Amygdala (tissue), 56 donors: ENCODE measurements at regions not wholly inside any gene's neighbourhood (a gene's known extent, or its start where the extent isn't known, plus 50 kb on each side); places are given as distances from the start of the nearest gene placed in this dataset.

ENCODE experiments used
- DNase-seq, 56 donors: peaks; one replicate each; lab custom pipeline; 2025; lab: John Stamatoyannopoulos, UW

DNA sequence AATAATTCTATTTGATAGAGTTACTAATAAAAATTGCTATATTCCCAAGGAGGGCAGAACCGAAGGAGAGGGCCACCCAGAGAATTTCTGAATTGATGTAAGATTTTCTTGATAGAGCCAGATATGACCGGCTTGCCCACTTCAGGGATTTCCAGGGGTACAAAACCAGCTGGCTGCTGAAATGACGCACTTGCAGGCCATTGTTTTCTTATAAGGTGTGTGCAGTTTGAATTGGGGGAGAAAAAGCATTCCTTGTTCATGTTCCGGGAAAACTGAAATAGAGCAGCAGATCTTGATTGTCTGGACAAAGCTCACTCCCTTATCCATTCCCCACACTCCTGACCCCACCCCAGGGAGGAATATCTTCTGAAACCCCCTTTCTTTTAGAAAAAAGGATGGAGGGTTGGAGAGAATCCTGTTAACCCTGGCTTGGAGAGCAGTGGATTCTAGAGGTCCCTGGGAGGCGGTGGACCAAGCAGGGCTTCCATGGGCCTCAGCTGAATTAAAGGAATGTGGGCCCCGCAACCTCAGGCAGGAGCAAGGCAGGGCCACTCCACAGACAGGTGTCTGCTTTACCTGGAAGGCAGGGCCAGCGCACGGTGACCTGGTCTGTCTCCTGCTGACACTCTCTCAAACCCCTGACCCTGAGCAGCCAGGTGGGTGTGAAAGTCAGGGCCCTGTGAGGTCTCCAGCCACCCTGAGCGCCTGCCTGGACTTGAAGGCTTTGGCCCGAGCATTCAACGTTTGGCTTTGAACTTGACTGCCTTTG is 96.4 kb downstream of the TMEM170B start:
- no peak for DNase-seq

DNA sequence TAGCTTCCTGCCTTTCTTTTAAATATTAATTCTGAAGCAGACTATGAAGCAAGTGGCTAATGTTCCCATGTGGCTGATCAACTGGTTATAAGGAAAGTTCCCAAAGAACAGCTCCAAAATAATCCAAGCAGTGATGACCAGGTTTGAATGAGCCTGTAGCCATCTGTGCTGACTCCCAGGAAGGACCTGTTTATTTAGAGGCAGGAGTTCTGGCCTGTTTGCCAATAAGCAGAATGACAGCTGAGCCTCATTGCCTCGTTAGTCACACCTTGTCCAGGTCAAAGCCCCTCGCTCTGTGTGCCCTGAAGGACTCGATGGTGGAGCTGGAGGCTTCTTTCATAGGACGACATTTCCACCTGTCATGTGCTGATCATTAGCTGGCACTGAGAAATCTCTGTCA is 97.4 kb downstream of the TMEM170B start:
- no peak for DNase-seq

DNA sequence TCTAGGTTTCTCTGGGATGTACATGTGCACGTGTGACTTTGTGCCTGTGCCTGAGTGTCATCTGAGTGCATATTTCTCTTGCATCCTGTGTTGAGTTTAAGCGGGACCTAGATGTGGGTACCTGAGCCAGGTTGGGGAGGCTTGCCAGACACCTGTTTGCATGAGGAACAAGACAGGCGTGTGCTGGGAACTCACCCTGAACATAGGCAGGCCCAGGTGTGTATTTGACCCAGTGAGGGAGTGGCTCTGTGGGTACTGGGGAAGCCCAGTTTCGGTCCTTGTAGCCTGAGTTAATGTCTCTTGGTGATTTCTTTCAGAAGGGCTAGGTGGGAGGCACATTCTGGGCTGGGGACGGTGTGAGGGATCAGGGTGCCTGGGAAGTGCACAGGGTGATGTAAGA is 98.6 kb downstream of the TMEM170B start:
- no peak for DNase-seq

DNA sequence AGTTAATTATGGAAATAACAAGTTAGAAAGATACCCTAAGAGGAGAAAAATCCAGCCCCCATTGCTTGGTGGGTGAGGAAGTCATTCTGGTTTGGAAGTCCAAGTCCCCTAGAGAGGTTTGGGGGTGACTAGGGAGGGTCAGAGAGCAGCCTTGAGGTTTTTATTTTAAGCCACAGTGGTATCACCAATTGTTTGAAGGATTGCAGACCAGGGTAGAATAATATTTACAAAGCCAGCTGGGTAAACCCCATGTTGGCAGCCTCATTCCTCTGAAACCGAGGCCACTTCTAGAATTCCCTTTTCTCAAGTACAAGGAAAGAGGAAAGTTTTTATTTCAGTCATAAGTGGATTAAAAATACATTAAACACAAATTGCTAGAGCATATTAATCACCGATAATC is 99.7 kb downstream of the TMEM170B start:
- no peak for DNase-seq

DNA sequence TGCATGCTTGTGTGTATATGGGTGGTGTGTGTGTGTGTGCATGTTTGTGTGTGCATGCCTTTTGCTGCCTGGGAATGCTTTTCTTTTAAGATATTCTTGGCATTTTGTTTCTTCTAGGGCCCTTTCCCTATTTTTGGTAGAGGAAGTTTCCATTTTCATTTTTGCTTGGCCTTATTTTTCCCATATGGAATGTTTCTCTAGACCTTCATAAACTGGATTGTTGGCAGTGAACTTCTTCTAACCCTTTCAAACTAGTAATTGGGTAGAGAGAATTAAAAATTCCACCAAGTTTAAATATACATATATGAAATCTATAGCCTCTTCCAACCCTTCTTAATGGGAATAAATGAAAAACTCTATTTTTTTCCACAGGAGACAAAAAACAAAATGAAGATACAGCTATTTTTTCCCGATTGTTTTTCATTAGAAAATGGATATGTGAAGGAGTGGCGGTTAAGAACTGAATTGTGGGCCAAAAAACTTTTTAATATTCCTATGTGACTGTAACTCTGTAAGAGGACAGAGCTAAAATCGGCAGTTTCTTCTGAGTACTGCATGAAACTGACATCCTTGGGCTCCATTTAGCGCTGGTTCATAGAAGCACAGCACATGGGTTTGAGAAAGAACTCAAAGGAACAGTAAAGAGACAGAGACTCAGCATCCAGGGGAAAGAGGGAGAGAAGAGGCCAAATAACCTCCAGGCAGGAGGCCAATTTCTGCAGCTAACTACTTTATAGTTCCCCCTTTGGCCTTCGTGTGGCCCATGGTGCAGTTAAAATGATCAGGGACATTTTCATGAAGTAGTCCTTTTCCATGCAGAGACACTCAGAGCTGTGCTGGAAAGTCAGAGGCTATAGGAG is 102.1 kb downstream of the TMEM170B start:
- no peak for DNase-seq

DNA sequence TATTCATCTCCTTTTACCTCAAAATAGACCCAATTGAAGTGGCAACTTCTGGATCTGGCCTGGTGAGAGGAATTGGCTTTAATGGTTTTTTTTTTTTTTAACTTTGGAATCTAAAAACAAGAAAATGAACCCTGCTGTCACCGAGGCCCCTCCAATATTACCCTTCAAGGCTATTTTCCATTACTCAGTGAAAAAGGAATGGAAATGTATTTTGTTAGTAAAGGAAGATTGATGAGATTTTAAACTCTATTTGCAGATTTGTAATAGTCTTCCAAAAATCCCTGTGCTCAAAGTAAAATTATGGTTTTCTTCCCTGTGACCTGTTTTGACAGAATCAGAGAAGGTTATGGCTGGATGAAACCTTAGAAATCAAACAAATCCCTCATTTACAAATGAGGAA is 102.9 kb downstream of the TMEM170B start:
- DNase-seq, result no peak

DNA sequence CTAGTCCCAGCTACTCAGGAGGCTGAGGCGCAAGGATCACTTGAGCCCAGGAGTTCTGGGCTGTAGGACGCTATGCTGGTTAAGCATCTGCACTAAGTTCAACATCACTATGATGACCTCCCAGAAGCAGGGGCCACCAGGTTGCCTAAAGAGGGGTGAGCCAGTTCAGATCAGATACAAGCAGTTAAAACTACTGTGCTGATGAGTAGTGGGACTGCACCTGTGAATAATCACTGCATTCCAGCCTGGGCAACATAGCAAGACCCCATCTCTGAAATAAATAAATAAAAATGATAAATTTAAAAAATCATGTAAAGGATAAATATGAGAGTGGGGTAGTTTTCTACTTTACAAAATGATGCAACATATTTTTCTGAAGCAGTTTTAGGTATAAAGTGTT is 106.5 kb downstream of the TMEM170B start:
- no peak for DNase-seq

DNA sequence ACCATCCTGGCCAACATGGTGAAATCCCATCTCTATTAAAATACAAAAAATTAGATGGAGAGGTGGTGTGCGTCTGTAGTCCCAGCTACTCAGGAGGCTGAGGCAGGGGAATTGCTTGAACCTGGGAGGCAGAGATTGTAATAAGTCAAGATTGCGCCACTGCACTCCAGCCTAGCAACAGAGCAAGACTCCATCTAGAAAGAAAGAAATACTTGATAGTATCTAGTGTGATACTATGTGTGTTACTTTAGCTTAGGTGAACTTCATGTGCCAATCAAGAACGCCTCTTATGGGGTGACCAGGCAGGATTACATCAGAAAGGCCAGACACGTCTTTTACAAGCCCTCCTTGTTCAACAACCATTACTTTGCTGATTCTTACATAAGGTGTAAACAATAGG is 107.1 kb downstream of the TMEM170B start:
- DNase-seq, result no peak

DNA sequence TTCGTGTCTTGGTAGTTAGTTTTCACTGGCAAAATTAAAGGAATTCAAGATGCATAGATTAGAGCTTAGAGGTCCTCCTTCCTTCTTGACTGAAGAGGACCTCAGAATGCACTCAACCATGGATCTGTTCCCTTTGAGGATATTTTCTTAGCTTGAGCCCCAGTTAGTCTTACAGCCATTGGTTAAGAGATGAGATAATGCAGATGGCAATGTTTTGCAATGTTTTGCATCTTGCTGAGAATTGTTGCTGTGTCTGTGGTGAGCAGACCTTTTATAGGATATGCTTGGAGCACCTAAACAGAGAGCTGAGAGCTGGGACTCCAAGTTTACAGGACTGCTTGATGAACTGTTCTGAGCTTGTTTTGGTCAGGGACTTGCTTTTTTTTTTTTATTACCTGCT is 107.5 kb downstream of the TMEM170B start:
- DNase-seq, result no peak

DNA sequence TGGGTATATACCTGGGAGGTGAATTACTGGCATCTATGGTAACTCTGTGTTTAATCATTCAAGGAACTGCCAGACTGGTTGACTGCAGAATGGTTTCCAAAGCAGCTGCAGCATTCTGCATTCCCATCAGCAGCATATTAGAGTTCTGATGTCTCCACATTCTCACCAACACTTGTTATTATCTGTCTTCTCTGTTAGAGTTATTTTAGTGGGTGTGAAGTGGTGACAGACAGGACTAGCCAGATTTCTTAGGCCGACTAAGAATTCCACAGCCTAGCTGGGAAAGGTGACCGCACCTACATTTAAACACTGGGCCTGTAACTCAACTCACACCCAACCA is 110.9 kb downstream of the TMEM170B start:
- no peak for DNase-seq

DNA sequence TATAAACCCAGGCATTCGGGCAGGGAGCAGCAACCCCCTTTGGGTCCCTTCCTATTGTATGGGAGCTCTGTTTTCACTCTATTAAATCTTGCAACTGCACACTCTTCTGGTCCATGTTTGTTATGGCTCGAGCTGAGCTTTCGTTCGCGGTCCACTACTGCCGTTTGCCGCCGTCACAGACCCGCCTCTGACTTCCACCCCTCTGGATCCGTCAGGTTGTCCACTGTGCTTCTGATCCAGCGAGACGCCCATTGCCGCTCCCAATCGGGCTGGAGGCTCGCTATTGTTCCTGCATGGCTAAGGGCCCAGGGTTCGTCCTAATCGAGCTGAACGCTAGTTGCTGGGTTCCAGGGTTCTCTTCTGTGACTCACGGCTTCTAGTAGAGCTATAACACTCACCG is 111.3 kb downstream of the TMEM170B start:
- DNase-seq, result no peak

DNA sequence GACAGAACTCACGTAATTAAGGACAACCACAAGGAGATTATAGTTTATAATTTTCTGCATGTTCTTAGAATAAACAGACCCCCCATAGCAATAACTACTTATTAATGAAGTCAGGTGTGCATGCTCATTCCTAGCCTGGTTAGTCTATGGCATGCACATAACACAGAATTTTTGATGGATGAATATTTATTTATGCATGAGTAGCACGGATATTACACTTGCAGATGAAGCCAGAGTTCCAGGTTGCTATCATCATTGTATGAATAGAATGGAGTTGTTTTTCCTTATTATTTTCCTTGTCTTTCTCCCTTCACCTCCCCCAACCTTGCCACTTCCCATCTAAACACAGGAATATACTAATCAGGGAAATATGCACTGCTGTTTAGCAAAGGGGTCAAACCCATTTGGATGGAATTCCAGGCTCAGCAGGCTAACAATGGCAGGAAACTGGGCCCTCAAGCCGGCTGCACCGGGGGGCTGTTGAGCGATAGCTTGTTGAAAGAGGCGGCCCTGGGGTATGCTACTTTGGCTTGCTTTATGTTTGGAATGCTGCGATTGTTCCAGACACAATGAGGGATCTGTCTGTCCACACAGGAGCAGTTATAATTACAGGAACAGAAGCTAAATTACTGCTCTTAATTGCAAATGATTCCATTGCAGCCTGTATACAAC is 112.6 kb downstream of the TMEM170B start:
- DNase-seq, result no peak

DNA sequence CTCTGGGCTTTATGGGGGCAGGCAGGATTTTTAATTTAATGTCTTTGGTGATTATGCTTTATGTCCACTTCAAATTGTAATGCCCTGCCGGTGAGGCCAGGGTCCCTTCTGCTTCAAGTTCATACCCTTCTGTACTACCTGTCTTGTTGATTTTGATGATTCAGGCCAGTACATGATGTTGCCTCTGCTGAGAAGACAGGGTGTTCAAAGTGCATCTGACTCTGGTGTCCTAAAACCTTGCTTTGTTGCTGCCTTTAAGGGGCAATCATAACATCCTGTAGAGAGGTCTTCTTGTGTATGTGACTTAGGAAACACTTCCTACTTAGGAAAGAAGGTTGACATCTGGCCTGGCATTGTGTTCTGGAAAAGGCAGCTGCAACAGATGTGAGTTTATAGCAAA is 113.2 kb downstream of the TMEM170B start:
- DNase-seq, result no peak

DNA sequence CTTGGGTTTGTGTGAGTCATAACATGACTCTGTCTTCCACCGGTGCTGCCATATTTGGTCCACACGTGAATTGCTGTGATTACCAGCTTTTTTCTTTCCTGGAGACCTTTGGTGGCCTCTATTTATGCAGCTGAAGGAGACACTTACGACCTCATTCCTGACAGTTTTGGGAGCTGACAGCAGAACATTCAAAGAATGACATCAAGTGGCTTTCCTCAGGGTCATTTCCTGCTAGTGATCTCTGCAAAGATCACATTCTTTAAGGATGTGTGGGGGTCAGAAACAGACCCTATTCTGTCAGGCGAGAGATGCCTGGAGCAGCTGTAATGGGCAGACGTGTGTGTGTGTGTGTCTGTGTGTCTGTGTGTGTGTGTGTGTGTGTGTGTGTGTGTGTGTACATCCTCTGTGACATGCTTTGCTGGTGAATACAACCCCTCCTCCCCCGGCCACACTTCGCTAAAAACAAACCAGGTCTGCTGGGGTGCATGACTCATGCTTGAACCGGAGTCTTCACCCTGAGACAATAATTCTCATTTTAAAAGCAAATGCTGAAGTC is 115.6 kb downstream of the TMEM170B start:
- no peak for DNase-seq

DNA sequence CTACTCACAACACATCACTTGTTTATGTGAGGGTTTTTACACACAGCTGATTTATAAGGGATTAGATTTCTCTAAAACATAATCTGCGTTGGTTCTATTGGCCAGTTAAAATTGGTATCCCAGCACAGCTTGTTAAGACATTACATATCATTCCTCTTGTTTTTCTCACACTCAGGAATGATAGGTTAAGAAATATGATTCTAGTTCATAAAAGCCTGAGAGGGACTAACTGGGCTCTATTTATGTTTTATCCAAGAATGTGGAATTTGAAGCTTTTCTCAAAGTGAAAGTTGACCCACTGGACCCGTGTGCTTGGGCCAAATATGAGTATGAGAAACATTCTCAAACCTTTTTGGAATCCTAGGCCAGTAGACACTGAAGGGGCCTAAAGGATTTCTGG is 117.3 kb downstream of the TMEM170B start:
- no peak for DNase-seq

DNA sequence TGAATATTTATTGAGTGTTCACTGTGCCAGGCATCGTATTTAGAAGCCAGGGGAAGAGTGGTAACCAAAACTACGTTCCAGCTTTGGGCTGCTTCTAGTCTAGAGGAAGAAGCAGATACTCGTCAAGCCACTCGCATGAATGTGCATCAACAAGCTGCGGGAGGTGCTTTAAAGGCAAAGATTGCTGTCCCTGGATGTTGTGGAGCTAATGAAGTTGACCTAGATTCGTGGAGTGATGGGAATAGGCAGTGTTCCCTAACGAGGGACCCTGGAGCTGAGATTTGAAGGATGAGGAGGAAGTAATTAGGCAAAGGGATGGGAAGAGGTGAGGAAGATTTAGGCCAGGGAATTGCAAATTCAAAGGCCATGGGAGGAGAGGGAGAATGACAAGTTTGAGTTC is 118.9 kb downstream of the TMEM170B start:
- peak in 1 of 56 donors; percentile 6 for DNase-seq

DNA sequence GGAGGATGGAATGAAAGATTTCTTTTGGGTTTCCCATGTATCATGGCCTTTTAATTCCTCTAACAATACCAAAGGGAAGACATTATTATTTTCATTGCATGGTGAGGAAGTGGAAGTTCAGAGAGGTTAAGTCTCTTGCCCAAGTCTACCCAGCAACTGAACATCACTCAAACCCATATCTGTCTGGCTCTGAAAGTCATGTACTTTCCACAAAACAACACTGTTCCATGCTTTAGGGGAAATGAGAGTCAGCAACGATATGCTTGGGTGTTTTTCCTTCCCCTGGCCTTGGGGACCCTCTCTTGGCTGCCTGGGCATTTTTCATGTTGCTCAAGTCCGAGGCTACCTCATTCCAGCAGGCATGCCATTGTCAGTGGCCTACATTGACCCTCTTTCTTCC is 118.8 kb downstream of the ADTRP start:
- no peak for DNase-seq

DNA sequence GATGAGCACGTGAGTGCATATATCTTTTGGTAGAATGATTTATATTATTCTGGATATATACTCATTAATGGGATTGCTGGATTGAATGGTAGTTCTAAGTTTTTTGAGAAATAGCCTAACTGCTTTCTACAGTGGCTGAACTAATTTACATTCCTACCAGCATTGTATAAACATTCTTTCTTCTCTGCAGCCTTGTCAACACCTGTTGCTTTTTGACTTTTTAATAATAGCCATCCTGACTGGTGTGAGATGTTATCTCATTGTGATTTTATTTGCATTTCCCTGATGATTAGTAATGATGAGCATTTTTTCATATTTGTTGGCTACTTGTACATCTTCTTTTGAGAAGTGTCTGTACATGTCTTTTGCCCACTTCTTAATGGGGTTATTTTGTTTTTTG is 116.3 kb downstream of the ADTRP start:
- no peak for DNase-seq

DNA sequence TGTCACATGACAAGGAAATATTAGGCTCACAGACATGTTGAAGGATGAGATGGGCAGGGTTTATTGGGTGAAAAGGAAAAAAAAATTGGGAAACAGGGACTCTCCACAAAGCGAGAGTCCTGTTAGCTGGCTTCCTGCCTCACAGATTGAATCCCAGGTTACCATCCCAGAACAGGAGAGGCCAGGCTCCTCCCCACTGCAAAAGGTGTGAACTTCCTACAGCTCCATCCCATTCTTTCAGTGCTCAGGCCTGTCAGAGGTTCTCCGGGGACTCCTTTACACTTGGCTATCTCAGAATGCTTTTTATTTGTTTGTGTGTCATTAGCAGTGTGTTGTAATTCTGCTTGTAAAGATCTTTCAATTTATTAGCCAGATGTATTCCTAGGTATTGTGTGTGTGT is 115.1 kb downstream of the ADTRP start:
- no peak for DNase-seq
